Thyroid gland (tissue), 4 donors: ENCODE measurements at regions not wholly inside any gene's neighbourhood (a gene's known extent, or its start where the extent isn't known, plus 50 kb on each side); places are given as distances from the start of the nearest gene placed in this dataset.

Source experiments
- CTCF ChIP-seq, 6 experiments: fragments of 200-600 bp in 3 of 6; fragments of 450-650 bp in 3 of 6; sonication (generic) in 3 of 6; IDR thresholded peaks; one replicate each; pipeline ENCODE4 v1.5.1; 2016 to 2019; ENCODE audit warnings: antibody characterized with exemption in 6 of 6, mild to moderate bottlenecking in 2 of 6, inconsistent platforms in 1 of 6, moderate library complexity in 1 of 6
- POLR2A ChIP-seq, 2 donors: fragments of 450-650 bp; IDR thresholded peaks; one replicate each; pipeline ENCODE4 v1.6.1; 2017; ENCODE audit warnings: antibody characterized with exemption in 2 of 2, mild to moderate bottlenecking in 2 of 2, moderate library complexity in 1 of 2

DNA sequence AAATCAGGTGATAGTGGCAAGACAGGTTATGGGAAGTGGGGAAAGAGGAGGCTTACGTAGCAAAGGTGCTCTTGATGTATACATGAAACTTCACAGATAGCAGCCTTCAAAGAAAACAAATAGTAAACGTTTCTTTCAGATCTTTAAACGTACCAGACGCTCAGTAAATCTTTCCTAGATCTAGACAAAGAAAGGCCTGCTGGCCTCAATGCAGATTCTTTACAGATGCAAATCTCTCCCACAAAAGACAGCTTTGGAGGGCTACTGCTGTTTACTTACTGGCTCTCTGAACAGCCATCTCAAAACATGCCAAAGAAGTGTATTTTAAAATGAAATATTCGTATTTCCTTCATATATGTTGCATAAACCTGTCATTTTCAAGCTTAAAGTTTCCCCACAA is 1279.9 kb upstream of the NRXN1 start:
- no peak for TF ChIP-seq CTCF (IDR thresholded peaks at IDR 0.05)
- no peak for TF ChIP-seq POLR2A (IDR thresholded peaks at IDR 0.05)
